HPDE6-E6E7 (cell line): ENCODE measurements at regions not wholly inside any gene's neighbourhood (a gene's known extent, or its start where the extent isn't known, plus 50 kb on each side); places are given as distances from the start of the nearest gene placed in this dataset.
"Not testable (repeated sequence)": the region's sequence is repeated elsewhere in the genome, so short reads cannot be mapped to it uniquely, and the experiment has no call there.

ENCODE experiments used
- DNase-seq: peaks from one replicate; pipeline ENCODE4 v3.0.0; 2011; ENCODE audit warnings: missing footprints; ENCODE audit errors: extremely low spot score

DNA sequence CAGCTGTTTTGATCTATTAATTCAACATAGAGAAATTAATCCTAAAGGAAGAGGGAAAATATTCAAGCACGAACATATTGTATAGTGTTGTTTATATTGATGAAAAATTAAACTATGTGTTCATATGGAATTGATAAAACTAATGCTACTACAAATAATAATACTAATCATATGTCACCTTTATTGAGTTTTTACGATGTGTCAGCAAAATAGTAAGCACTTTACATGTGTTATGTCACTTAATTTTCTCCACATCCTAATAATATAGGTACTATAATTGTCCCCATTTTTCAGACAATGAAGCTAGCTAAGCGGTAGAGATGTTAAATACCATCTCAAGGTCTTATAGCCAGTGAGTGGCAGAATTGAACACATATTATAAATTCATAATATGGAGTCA lies 2008.5 kb upstream of the WWC1 start:
- DNase-seq: no peak

- DNase-seq: no peak
Measured at GRCh38 chr5:166285361-166285760, 2006.1 kb upstream of the WWC1 start.

DNA sequence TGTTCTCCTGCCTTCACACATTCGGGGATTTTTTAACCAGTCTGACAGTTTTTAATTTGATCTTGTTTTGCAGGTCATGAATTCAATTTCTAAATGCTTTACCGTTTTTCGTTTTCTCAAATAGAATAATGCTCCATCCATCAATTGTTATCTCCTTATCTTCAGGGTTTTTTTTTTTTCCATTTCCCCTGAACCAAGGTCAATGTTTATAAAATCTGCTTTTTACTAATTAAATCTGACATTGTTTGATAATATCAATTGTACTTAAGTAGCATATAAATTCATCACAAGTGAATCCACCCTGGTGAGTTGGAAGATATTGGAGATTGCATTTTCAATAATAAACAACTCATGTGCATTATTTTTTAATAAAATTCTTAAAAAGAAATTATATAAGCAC lies 2004.6 kb upstream of the WWC1 start:
- no peak for DNase-seq

GRCh38 chr5:166287866-166288265 lies 2003.6 kb upstream of the WWC1 start:
- DNase-seq: no peak

DNA sequence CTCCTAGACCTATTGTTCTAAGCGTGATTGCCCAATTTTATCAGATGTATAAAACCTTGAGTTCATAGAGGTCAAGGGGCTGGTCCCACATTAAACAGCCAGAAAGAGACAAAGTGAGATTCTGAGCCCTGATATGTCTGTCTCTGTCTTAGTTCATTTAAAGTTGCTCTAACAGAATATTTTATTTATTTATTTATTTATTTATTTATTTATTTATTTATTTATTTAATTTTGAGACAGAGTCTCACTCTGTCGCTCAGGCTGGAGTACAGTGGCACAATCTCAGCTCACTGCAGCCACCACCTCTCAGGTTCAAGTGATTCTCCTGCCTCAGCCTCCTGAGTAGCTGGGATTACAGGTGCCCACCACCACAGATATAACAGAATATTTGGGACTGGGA lies 1999.6 kb upstream of the WWC1 start:
- not testable (repeated sequence) for DNase-seq

DNA sequence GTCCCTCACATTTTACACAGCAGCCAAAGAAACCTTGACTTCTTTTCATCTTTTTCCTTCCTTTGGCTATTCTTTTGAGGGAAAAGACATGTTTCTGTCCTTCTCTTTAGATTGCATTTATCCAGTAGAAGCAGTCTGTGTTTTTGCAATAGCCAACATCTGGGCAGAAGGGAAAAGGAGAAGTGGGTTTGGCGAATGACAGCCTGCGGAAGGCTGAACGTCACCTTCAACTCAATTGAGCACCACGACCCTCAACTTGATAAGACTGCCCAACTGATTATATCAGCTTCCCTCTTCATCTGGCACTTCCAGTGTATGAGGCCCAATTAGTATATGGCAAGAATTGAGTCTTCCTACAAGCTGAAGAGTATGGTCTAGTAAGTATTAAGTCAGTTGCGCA lies 1997.6 kb upstream of the WWC1 start:
- DNase-seq: no peak

DNA sequence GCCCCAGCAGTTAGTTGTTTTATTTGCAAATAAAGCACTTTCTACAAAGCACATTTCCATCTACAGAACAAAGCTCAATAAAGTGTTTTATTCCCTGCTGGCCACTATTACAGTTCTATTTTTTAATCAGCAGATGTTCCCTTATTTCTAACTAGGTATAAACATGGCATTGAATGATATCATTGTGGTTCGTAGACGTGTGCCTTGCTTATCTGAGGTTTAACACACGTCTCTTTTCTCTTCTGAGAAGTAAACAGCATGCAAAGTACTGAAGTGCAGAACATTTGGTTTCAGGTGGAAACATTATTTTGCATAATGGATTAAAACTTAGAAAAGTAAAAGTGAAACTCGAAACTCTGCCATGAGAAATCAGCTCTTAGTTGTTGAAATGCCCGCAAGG lies 1989.3 kb upstream of the WWC1 start:
- DNase-seq: no peak

DNA sequence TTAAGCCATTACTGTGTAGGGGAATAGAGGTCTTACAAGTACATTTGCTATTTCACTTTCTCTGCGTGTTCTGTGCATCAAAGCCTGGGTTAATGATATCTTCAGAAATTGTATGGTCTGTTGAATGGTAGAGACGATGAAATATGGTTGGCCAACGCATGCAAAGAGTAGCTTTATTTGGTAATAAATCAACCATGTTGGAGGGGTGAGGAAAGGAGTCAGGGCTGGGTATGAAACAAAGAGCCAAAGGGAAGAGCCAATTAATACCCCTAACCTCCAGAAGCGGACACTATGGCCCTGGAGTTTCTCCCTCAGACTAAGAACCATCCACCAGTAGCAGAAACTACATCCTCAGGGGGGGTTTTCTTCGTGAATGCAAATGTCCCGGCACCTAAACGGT lies 1974.0 kb upstream of the WWC1 start:
- DNase-seq: no peak

- DNase-seq: no peak
Measured at GRCh38 chr5:166320920-166321480, 1970.4 kb upstream of the WWC1 start.

DNA sequence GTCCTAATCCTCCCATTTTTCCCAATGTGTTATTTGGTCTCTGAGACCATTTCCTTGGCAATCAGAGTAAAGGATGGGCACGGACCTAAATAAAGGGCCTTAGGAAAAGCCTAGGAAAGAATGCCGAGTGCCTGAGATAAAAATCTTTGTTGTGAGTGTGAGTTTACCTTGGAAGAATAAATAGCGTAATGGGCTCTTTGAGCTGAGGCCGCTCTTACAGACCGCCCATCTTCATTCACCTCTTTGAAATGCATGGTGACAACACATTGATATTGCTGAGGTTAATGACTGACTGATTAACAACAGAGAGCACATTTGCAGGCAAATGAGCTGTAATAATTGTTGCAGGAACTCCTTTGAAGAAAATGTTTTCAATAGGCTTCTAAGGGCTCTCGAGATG lies 1967.1 kb upstream of the WWC1 start:
- no peak for DNase-seq

DNA sequence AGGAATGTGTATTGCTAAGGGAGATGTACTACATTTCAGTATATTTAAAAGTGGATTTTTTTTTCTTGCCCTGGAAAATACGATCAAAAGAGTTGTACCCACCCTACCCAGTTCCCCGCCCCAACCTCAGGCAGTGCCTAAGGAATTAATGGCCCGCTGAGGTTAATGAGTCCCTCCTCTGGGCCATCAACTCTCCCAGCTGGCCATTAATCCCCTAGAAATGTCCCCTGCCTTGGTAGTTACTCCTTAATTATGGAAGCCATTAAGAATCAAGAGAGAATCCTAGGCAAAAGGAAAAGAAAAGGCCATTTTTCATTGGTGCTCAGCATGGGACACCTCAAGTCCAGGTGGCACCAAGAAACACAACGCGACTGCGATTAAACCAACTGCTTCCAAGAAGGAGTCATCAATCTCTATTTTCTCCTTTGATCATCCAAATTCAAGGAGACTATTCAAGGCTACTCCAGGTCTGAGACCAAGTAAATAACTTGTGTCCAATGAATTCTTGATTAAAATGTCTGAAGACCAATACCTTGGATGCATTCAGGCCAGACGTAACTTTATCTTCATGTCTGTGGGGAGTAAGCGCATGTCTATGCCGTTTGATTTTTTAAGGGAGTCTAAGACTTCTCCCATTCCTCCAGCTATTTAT lies 1962.2 kb upstream of the WWC1 start:
- DNase-seq: no peak

GRCh38 chr5:166330036-166330435 lies 1961.4 kb upstream of the WWC1 start:
- DNase-seq: no peak

DNA sequence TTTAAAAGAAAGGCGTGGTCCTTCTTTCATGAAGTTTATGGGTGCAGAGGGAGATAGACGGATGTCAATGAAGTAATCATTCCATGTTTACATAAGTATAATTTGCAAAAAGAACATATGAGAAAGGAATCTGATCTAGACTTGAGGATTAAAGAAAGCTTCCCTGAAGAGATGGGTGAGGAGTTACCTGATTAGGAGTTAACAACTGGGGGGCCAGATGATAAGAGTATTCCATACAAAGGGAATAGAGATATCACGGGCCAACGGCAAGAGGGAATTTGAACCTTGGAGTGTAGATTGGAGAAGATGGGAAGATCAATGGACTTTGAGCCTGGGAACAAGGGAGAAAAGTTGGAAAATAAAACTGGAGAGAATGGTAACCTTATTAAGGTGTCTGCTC lies 1959.9 kb upstream of the WWC1 start:
- no peak for DNase-seq

GRCh38 chr5:166338801-166339200 lies 1952.6 kb upstream of the WWC1 start:
- no peak for DNase-seq

DNA sequence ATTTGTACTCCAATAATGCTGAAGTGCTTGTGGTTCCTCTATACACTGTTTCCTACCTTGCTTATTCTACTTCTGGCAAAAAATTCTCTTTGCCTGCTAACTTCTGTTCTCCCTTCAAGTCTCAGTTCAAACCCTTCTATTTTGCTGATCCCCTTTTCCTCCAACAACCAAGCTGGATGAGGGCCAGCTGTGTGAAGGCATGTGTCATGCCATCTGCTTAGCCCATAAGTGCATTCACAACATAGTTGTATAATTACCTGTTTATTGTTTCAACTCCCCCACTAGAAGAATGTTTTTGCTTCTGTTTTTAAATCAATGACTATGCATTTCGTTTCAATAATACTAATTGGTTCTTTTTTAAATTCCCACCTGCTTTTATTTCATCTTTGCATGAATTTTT lies 1951.4 kb upstream of the WWC1 start:
- DNase-seq: no peak

GRCh38 chr5:166341740-166342337 lies 1949.6 kb upstream of the WWC1 start:
- no peak for DNase-seq

GRCh38 chr5:166342402-166342801 lies 1949.0 kb upstream of the WWC1 start:
- no peak for DNase-seq

DNA sequence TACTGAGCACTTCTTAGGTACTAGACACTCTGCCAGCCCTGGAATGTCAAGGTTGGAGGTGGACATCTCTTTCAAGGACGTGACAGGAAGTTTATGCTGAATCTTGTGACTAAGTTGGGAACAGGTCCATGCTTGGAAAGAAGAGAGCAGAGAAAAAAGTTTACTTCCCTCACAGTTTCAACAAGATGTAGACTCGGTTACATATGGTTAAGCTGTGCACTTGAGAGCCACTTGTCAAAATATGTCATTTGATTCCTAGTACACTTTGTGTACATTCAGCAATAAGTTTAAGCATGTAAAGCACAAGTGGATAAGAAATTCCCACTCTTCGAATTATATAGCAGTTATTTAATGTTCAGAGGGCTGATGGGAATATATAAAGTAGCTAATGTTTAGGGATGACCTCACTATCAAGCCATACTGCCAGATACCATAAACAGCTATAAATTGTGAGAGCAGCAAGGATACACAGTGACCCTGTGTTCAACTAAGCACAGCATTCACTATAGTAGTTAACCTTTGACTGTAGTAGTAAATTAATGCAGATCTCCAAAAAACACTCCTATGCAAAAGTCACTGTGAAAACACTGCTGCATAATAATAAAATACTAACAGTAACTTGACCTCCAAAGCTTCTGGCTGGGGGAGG lies 1944.6 kb upstream of the WWC1 start:
- no peak for DNase-seq

DNA sequence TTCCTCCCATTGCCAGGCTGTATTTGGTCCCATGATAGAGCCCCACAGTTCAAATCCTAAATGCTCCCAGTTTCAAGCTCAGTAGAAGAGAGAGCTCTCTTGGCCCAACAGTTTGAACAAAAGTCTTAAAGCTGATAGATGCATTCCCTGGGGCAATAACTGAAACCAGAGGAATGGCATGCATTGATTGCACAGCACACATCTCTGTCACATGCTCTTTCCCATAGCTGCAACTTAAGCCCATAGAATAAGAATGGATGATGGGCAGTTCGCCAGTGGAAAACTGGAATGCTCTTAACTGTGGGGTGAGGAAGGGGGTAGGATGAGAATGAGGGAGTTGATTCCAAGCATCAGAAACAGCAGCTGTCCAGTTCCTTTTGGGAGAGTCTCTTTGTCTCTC lies 1942.4 kb upstream of the WWC1 start:
- DNase-seq: no peak

GRCh38 chr5:166353580-166353979 lies 1937.9 kb upstream of the WWC1 start:
- no peak for DNase-seq

DNA sequence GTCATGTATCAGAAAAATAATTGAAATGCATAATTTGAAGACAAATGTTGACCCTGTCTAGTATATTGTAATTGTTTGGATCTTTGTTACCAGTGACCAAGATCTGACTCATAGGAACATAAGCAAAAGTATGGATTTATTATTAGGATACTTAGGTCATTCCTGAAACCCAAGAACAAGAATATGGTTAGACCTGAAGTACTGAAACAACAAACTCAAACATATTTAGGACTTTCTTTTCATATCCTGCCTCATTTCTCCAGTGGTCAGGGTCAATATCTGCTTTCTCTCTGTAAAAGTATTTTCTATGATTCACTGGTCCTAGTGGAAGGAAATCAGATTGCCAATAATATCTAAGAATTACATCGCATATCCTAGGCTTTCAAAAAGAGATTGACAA lies 1937.1 kb upstream of the WWC1 start:
- no peak for DNase-seq

GRCh38 chr5:166356096-166356495 lies 1935.3 kb upstream of the WWC1 start:
- no peak for DNase-seq

DNA sequence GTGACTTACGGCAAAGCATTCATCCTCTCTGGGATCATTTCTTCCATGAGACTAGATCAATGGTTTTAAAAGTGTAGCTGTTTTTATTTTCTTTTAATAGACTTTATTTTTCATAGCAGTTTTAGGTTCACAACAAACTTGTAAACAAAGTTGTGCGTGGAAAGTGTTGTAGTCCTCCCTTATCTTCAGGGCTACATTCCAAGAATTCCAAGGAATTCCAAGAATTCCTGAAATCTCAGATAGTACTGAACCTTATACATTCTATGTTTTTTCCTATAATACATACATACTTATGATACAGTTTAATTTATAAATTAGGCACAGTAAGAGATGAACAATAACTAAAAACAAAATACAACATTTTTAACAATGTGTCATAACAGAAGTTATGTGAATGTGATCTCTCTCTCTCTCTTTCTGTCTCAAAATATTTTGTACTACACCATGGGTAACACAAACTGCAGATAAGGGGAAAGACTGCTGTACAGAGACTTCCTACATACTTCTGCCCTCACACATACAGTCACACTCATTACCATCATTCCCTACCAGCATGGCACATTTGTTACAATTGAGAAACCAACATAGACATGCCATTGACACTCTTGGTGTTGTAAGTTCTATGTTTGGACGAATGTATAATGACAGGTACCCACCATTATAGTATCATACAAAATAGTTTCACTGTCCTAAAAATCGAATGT lies 1933.2 kb upstream of the WWC1 start:
- no peak for DNase-seq
